HPDE6-E6E7 (cell line): ENCODE measurements at regions not wholly inside any gene's neighbourhood (a gene's known extent, or its start where the extent isn't known, plus 50 kb on each side); places are given as distances from the start of the nearest gene placed in this dataset.

Experiments used
- DNase-seq: peaks from one replicate; pipeline ENCODE4 v3.0.0; 2011; ENCODE audit warnings: missing footprints; ENCODE audit errors: extremely low spot score

GRCh38 chr9:82216435-82216834, 227.9 kb downstream of the SPATA31D1 start:
- DNase-seq: no peak

DNA sequence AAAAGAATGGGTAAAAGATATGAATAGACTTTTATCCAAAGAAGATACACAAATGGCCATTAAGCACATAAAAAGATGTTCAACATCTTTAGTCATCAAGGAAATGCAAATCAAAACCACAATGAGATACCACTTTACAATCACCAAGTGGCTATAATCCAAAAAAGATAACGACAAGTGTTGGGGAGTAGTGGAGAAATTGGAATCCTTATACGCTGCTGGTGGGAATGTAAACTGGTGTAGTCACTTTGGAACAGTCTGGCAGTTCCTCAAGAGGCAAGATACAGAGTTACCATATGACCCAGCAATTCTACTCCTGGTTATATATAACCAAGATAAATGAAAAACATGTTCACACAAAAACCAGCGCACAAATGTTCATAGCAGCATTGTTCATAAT, 234.9 kb downstream of the SPATA31D1 start:
- DNase-seq: no peak

DNA sequence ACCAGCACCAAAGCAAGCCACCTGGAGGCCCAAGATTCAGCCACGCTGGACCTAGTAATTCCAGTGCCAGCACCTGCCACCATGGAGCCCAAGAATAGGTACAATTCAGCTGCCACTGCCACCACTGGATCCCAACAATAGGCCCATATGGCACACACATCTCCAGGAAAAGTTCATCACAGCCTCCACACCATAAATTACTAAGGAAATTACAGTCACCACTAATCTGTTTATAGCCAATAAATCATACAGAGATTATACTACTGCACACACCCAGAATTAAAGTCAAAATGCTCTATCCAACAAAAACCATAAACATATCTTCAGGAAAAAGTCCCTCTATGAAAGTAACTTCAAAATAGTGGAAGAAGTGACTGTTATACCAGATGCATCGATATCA, 242.8 kb downstream of the SPATA31D1 start:
- DNase-seq: no peak

DNA sequence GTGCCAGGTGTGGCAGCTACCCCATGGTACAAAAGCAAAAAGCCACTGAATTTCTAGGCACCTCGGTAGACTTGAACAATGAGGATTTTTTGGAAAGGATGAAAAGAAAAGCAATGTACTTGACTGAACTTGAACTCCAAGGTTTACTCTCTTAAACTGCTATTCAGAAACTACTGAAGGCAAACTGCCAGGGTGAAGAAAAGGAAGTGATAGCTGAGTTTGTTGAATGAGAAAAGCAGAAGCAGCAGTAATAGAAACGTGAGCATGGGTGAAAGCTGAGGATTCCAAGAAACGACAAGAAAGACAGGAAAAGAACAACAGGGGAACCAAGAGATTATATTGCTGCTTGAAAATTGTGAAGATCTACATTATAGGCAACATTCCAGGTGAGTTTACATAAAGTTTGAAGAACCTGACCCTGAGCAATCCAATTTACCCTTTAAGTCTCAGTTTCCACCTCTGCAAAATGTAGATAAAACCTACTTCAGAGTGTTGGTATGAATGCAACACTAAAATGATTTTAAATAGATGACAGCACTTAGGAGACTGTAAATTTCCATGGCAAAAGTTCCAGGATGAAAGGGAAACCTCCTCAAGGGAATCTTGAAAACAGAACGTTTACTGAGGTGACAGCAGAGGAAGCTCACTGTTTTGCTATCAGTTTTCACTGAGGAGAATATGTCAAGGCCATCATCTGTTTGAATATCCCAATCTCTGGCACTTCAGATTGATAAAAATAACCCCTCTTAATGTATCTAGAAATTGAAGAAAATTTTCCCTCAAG, 245.8 kb downstream of the SPATA31D1 start:
- DNase-seq: no peak

- no peak for DNase-seq
Observed at GRCh38 chr9:82242285-82242963, 253.9 kb downstream of the SPATA31D1 start.

- no peak for DNase-seq
Observed at GRCh38 chr9:82247318-82247717, 258.7 kb downstream of the SPATA31D1 start.

DNA sequence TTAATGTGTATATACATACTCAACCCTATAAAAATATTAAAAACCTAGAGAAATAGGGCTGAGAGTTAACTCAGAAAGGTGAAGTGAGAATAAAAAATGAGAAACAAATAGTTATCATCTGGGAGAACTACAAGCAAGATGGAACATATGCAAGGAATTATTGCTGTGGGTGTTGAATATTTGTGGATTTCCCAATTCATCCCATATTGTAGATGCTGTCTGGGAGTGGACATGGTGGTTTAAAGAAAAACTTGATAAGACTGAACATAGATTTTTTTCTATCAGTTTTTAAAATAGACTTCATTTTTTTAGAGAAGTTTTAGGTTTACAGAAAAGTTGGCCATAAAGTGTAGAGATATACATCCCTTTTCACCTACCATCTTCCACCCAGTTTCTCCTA, 263.5 kb downstream of the SPATA31D1 start:
- DNase-seq: no peak

- no peak for DNase-seq
Observed at GRCh38 chr9:82254646-82255367, 266.2 kb downstream of the SPATA31D1 start.

- no peak for DNase-seq
Observed at GRCh38 chr9:82255481-82256176, 267.1 kb downstream of the SPATA31D1 start.

DNA sequence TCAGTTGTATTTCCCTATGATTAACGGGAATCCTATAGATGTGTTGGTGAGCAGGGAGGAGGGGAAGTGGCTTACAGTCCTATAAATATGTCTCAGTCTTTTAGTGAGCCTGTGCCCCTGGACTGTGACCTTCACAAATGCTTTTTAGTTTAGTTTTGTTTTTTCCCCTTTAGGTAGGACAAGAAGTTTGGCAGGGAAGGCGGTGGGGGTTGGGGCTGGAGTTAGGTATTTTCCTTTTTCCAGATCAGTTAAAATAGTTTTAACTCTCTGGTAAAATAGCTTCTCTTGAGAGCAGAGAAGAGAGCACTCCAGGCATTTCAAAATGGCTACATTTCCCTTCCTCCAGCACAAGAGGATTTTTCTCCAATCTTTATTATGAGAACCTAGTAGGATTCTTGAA, 272.1 kb downstream of the SPATA31D1 start:
- no peak for DNase-seq

GRCh38 chr9:82263619-82264018, 275.0 kb downstream of the SPATA31D1 start:
- DNase-seq: no peak

GRCh38 chr9:82271106-82271561, 282.6 kb downstream of the SPATA31D1 start:
- DNase-seq: no peak

DNA sequence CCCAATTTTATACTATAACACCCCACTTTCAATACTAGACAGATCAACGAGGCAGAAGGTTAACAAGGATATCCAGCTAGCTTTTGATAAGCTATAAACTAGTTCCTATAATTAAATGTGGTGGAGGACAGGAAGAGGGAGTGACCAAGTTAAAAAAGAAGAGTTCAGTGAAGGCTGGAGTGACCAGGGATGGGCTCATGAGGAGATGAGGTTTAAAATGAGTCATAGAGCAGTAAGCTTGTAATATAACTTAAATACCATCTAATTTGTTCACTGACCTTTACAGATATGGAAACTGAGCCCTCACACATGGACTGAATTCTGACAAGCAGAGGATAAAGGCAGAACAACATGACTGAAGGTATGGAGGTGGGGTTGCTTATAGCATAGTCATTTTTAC, 284.5 kb downstream of the SPATA31D1 start:
- DNase-seq: no peak

DNA sequence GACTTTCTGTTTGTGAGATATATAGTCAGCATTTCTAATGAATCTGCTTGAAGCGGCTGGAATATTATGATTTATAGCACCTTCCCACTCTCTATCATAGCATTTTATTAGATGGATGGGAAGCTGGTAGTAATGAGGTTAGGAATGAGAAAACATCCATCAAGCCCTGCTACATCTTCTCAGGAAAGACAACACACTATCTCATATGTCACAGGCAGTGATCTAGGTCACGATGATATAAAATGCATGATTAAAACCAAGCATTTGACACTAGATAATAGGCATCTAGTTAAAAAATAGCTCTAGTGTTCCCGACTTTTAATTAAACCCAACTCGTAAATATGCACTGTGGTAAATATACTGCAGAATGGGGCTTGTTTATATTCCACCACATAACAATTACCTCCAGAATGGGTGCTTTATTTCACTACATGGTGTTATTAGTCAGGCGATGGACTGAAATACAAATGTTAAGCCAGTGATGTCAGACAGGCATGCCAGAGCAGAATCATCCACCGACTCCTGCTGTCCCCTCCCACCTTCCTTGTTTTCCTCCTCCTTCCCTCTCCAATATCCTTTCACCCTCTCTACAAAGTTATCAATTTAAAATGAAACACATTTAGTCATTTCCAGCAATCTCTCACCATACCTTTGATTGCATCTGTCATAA, 286.8 kb downstream of the SPATA31D1 start:
- no peak for DNase-seq

- no peak for DNase-seq
Observed at GRCh38 chr9:82281066-82281465, 292.5 kb downstream of the SPATA31D1 start.

- no peak for DNase-seq
Observed at GRCh38 chr9:82284758-82285157, 296.2 kb downstream of the SPATA31D1 start.

DNA sequence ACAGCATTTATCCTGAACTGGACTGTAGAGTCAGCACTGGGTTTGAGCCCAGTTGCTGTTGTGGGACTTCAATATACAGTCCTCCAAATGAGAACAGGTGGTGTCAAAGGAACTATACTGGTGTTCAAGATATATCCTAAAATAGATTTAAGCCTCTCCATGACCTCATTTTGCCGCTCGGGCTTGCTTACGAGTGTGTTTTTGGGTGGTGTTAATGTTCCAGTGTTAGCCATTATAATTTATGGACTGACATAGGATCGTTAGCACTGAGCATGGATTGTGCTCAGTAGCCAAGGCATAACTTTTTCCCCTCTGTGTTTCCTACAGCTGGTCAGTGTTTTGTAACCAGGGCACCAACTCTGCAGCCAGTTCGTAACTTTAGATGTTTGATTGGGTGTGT, 306.6 kb downstream of the SPATA31D1 start:
- DNase-seq: no peak

DNA sequence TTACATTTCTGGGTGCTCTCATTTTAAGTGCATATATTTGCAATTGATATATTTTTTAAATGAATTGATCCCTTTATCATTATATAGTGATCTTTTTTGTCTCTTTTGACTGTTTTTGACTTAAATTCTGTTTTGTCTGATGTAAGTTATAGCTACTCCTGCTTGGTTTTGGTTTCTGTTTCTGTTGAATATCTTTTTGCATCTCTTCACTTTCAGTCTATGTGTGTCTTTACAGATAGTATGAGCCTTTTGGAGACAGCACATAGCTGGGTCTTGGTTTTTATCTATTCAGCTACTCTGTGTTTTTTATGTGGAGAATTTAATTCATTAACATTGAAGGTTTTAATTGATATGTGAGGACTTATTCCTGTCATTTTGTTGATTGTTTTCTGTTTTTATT, 311.3 kb downstream of the SPATA31D1 start:
- no peak for DNase-seq

GRCh38 chr9:82302968-82303655, 314.5 kb downstream of the SPATA31D1 start:
- no peak for DNase-seq

- no peak for DNase-seq
Observed at GRCh38 chr9:82308836-82309235, 320.3 kb downstream of the SPATA31D1 start.

GRCh38 chr9:82313697-82314096, 325.1 kb downstream of the SPATA31D1 start:
- DNase-seq: no peak
